ENCODE measurements at regions not wholly inside any gene's neighbourhood (a gene's known extent, or its start where the extent isn't known, plus 50 kb on each side); places are given as distances from the start of the nearest gene placed in this dataset.
"Not testable (repeated sequence)": the region's sequence is repeated elsewhere in the genome, so short reads cannot be mapped to it uniquely, and the experiment has no call there.

DNA sequence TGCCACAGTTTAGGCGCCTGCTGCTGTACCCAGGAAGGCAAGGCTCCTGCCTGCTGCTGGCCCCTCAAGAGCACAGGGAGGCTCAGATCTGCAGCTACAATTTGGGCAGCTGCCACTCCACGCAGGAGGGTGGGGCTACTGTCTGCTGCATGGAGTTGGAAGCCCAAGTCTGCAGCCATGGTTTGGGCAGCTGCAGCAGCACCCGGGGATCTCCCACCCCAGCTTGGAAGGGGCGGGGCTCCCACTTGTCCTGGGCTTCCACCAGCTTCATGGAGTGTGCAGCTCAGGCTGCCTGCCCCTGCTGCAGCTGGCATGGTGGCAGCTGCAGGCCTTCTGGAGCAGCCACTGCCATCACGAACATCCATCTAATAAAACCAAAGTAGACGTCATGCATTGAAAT lies 512.9 kb downstream of the PYDC2 start:
- no peak for FAIRE-seq

GRCh38 chr3:191975936-191976335 lies 515.0 kb downstream of the PYDC2 start:
- no peak for FAIRE-seq

DNA sequence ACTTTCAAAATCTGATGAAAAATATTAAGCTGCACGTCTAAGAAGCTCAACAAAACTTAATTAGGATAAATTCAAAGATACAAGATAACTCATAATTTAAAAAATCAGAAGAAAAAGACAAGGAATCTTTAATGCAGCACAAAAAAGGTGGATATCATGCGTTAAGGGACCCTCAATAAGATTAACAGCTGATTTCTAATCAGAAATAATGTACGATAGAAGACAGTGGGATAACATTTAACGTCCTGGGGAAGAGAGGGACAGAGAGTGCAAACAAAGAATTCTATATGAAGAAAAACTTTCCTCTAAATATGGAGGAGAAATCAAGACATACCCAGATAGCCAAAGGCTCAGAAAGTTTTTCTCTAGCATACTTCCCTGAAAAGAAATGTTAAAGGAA lies 519.5 kb downstream of the PYDC2 start:
- no peak for FAIRE-seq

DNA sequence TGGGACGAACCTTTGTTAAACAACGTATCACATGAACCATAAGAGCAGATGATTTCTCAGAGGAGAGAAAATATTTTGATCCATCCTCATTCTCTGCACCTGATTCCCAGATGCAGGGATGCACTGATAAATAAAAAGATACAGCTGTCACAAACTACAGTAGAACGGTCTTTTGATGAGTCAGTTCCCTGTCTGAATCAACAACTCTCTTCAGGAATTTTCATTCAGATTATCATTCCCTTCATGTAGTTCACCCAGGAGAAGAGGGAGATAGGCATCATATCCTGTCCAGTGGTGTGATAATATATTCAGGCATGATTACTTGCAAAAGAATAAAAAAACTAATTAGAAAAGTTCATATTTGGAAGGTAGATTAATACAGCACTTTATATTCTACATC lies 521.5 kb downstream of the PYDC2 start:
- no peak for FAIRE-seq

DNA sequence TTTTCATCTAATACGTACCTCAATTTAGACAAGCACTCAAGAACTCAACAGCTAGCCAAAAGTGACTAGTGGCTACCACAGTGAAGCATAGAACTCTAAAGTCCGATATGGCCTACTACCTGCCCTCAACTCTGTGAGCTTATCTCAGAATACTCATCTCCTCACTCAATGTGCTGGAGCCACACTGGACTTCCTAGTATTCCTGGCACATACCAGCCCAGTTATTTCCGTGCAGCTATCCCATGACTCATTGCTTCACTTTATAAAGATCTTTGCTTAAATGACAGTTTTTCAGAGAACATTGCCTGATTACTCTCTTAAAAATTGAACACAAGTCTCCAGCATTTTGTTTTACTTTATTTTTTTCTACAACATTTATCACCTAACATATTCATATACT lies 524.7 kb downstream of the PYDC2 start:
- FAIRE-seq, result no peak

- no peak for FAIRE-seq
These were observed 526.9 kb downstream of the PYDC2 start for GRCh38 chr3:191987831-191988350.

- FAIRE-seq, result not testable (repeated sequence)
These were observed 533.0 kb downstream of the PYDC2 start for GRCh38 chr3:191993952-191994351.

- FAIRE-seq, result peak; percentile 55
These were observed 536.1 kb downstream of the PYDC2 start for GRCh38 chr3:191997093-191997492.

GRCh38 chr3:191997579-191998268 lies 536.8 kb downstream of the PYDC2 start:
- FAIRE-seq, result no peak

GRCh38 chr3:192001218-192001617 lies 540.3 kb downstream of the PYDC2 start:
- FAIRE-seq, result no peak

- no peak for FAIRE-seq
These were observed 545.0 kb downstream of the PYDC2 start for GRCh38 chr3:192005989-192006388.

DNA sequence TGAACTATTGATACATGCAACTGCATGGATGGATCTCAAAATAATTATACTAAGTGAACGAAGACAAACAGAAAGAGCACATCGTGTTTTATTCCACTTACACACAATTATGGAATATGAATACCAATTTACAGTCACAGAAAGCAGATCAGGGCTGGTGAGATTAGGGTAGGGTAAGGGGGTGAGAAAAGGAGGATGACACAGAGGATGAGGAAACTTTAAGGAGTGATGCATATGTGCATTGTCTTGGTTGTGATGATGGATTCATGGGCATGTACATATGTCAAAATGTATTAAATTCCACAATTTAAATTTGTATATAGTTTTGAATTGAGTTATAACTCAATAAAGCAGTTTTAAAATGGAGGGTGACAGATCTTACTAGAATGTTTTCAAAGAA lies 548.9 kb downstream of the PYDC2 start:
- no peak for FAIRE-seq

GRCh38 chr3:192010490-192010889 lies 549.5 kb downstream of the PYDC2 start:
- FAIRE-seq, result no peak

GRCh38 chr3:192011137-192011536 lies 550.2 kb downstream of the PYDC2 start:
- no peak for FAIRE-seq

- no peak for FAIRE-seq
These were observed 552.1 kb downstream of the PYDC2 start for GRCh38 chr3:192013110-192013509.

GRCh38 chr3:192022412-192022811 lies 561.4 kb downstream of the PYDC2 start:
- FAIRE-seq, result no peak

GRCh38 chr3:192024751-192025150 lies 563.8 kb downstream of the PYDC2 start:
- no peak for FAIRE-seq

GRCh38 chr3:192026661-192027060 lies 565.7 kb downstream of the PYDC2 start:
- FAIRE-seq, result no peak

- no peak for FAIRE-seq
These were observed 571.0 kb downstream of the PYDC2 start for GRCh38 chr3:192031941-192032340.

- FAIRE-seq, result no peak
These were observed 572.3 kb downstream of the PYDC2 start for GRCh38 chr3:192033246-192033645.

DNA sequence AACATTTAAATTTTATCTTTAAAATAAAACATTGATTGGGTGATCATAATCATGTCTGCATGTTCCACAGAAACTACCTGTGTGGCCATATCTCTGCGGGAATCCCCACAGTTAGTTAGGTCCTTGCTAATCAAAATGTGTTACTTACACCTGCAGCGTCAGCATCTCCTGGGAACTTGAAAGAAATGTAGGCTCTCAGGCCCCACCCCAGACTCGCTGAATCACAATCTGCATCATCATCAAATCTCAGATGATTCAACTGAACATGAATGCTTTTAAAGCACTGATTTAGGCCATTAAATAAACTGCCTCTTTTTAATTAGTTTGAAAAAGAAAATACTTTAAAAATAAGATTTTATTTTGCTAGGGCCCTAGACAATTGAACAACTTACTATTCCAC lies 577.8 kb downstream of the PYDC2 start:
- no peak for FAIRE-seq

GRCh38 chr3:192039593-192039992 lies 578.6 kb downstream of the PYDC2 start:
- FAIRE-seq, result peak; percentile 58

- FAIRE-seq, result no peak
These were observed 579.5 kb downstream of the PYDC2 start for GRCh38 chr3:192040282-192041043.

- FAIRE-seq, result no peak
These were observed 581.2 kb downstream of the PYDC2 start for GRCh38 chr3:192042116-192042515.
